ENCODE measurements at regions not wholly inside any gene's neighbourhood (a gene's known extent, or its start where the extent isn't known, plus 50 kb on each side); places are given as distances from the start of the nearest gene placed in this dataset.

DNA sequence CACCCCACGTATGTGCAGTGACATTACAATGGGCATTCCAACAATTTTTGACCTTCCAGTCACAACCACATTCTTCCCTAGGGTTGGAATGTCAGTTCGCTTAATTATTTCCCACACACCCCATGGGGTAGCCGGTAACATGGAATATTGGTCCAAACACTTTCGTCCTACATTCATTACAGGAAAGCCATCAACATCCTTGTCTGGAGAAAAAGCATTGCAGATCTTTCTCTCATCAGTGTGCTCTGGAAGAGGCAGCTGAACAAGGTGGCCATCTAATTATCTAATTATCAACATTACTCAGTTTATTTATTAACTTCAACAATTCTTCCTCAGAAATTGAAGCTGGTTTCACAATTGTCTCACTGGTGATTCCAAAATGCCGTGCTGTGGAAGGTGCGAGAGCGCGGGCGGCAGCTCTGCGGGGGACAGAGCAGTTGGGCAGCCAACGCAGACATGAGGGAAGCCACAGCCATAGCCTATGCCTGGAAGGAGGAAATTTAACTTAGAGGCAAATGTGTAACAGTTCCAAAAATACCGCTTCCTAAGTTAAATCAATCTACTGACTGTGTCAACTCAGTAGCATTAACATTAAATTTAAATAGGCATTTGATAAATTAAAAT, 1158.9 kb upstream of the EPHA6 start:
- no peak overlapping the region for H2AFZ ChIP-seq (ENCODE audit: low read length)
- H3K23ac ChIP-seq (ENCODE audit: low read depth, low read length, poor library complexity) = no peak overlapping the region
- H3K79me1 ChIP-seq (ENCODE audit: low read depth, low read length) = no peaks in the 10 kb centered on the region
- WGBS, 2 donors (ENCODE audit: extremely low coverage in 2 of 2, insufficient read length in 2 of 2, insufficient replicate concordance in 1 of 2) = no CpG with 5 or more reads among the region's 12 CpGs
- H2BK12ac ChIP-seq (ENCODE audit: low read length) = no peak overlapping the region
- no peak overlapping the region for H3K9ac ChIP-seq (ENCODE audit: low read depth, low read length, poor library complexity)
- no peak overlapping the region for H3K18ac ChIP-seq (ENCODE audit: low read length)
- no peaks in the 10 kb centered on the region for H3K9me3 ChIP-seq (replicated peaks in 1 of 2; ENCODE audit: control insufficient read depth in 2 of 2, insufficient read depth in 1 of 2, low read depth in 1 of 2, low read length in 2 of 2)
- H2AK5ac ChIP-seq (ENCODE audit: low read depth, low read length) = no peak overlapping the region
- no peak overlapping the region for H3K4me3 ChIP-seq (ENCODE audit: low read length in 2 of 2)
- no peaks in the 10 kb centered on the region for H3K4me1 ChIP-seq (ENCODE audit: control insufficient read depth in 2 of 2, insufficient read depth in 1 of 2, low read depth in 1 of 2, low read length in 2 of 2)
- no peak overlapping the region for H3K4ac ChIP-seq (ENCODE audit: low read length)
- H2BK15ac ChIP-seq (ENCODE audit: low read length) = no peak overlapping the region
- H3K27ac ChIP-seq (replicated peaks; ENCODE audit: low read length) = no peak overlapping the region
- no peak overlapping the region for H2BK120ac ChIP-seq (ENCODE audit: low read depth, low read length)
- DNase-seq (ENCODE audit: low spot score) = no peak
- H2BK5ac ChIP-seq (ENCODE audit: low read length) = no peak overlapping the region
- no peak overlapping the region for H3K14ac ChIP-seq (ENCODE audit: low read length)
- H3K27me3 ChIP-seq (ENCODE audit: control insufficient read depth in 3 of 3, insufficient read depth in 3 of 3, low read depth in 1 of 3, low read length in 3 of 3) = no peaks in the 10 kb centered on the region
- H3K36me3 ChIP-seq (replicated peaks in 1 of 2; ENCODE audit: control insufficient read depth in 2 of 2, insufficient read depth in 2 of 2, low read length in 2 of 2) = no peaks in the 10 kb centered on the region
- no peak overlapping the region for H3K4me2 ChIP-seq (ENCODE audit: insufficient read depth, low read length, poor library complexity, severe bottlenecking)
- no peak overlapping the region for H4K91ac ChIP-seq (ENCODE audit: low read depth, low read length, poor library complexity)
- no peak overlapping the region for H4K8ac ChIP-seq (ENCODE audit: low read depth, low read length)

DNA sequence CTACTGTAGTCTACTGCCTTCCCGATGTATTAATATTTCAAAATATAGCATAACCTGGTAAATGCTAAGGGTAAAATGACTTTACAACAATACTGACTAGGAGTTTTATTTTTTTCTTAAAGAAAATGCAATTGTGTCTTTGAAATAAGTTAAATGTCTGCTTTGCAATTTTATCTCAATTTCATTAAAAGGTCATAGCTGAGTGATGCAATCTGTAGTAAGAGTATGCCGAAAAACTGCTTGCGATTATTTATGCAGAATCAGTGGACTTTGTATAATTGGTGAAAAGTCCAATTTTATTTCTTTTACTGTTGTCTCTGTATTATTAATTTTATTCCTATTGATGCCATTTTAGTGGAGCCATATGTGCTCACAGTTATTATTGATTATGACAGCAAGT, 1143.6 kb upstream of the EPHA6 start:
- Histone ChIP-seq H3K79me1 (ENCODE audit: low read depth, low read length) (no peaks in the 10 kb centered on the region), H3K23ac (ENCODE audit: low read depth, low read length, poor library complexity) (no peak overlapping the region), H3K9me3 (replicated peaks in 1 of 2; ENCODE audit: control insufficient read depth in 2 of 2, insufficient read depth in 1 of 2, low read depth in 1 of 2, low read length in 2 of 2) (no peaks in the 10 kb centered on the region), H2BK12ac (ENCODE audit: low read length) (no peak overlapping the region), H4K91ac (ENCODE audit: low read depth, low read length, poor library complexity) (no peak overlapping the region), H3K18ac (ENCODE audit: low read length) (no peak overlapping the region), H3K4me1 (ENCODE audit: control insufficient read depth in 2 of 2, insufficient read depth in 1 of 2, low read depth in 1 of 2, low read length in 2 of 2) (no peaks in the 10 kb centered on the region), H2BK15ac (ENCODE audit: low read length) (no peak overlapping the region), H2BK120ac (ENCODE audit: low read depth, low read length) (no peak overlapping the region), H3K9ac (ENCODE audit: low read depth, low read length, poor library complexity) (no peak overlapping the region), H2AK5ac (ENCODE audit: low read depth, low read length) (no peak overlapping the region), H3K4me3 (ENCODE audit: low read length in 2 of 2) (no peak overlapping the region), H2BK5ac (ENCODE audit: low read length) (no peak overlapping the region), H3K4me2 (ENCODE audit: insufficient read depth, low read length, poor library complexity, severe bottlenecking) (no peak overlapping the region), H3K27ac (replicated peaks; ENCODE audit: low read length) (no peak overlapping the region), H3K27me3 (ENCODE audit: control insufficient read depth in 3 of 3, insufficient read depth in 3 of 3, low read depth in 1 of 3, low read length in 3 of 3) (no peaks in the 10 kb centered on the region), H2AFZ (ENCODE audit: low read length) (no peak overlapping the region), H3K14ac (ENCODE audit: low read length) (no peak overlapping the region), H3K4ac (ENCODE audit: low read length) (no peak overlapping the region), H4K8ac (ENCODE audit: low read depth, low read length) (no peak overlapping the region), H3K36me3 (replicated peaks in 1 of 2; ENCODE audit: control insufficient read depth in 2 of 2, insufficient read depth in 2 of 2, low read length in 2 of 2) (no peaks in the 10 kb centered on the region)
- DNase-seq (ENCODE audit: low spot score) = no peak
- WGBS, 2 donors (ENCODE audit: extremely low coverage in 2 of 2, insufficient read length in 2 of 2, insufficient replicate concordance in 1 of 2) = no CpG with 5 or more reads among the region's 3 CpGs

DNA sequence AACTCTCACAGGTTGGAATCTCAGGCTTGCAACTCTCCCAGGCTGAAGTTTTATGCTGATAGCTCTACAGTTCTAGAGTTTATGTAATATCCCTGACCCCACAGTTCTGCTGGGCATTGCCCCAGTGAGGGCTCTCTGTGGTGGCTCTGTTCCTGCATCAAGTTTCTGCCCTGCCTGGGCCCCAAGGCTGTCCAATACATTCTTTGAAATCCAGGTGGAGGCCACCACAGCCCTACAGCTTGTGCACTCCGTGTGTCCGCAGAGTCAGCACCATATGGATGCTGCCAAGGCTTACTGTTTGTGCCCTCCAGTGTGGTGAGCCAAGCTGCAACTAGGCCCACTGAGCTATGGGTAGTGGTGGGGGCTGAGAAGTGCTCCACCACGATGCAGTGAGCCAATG, 1141.2 kb upstream of the EPHA6 start:
- Histone ChIP-seq H3K9me3 (replicated peaks in 1 of 2; ENCODE audit: control insufficient read depth in 2 of 2, insufficient read depth in 1 of 2, low read depth in 1 of 2, low read length in 2 of 2) (no peaks in the 10 kb centered on the region), H3K36me3 (replicated peaks in 1 of 2; ENCODE audit: control insufficient read depth in 2 of 2, insufficient read depth in 2 of 2, low read length in 2 of 2) (no peaks in the 10 kb centered on the region), H4K8ac (ENCODE audit: low read depth, low read length) (no peak overlapping the region), H3K23ac (ENCODE audit: low read depth, low read length, poor library complexity) (no peak overlapping the region), H3K4me3 (ENCODE audit: low read length in 2 of 2) (no peak overlapping the region), H3K27ac (replicated peaks; ENCODE audit: low read length) (no peak overlapping the region), H3K9ac (ENCODE audit: low read depth, low read length, poor library complexity) (no peak overlapping the region), H2BK12ac (ENCODE audit: low read length) (no peak overlapping the region), H3K4me2 (ENCODE audit: insufficient read depth, low read length, poor library complexity, severe bottlenecking) (no peak overlapping the region), H3K79me1 (ENCODE audit: low read depth, low read length) (no peaks in the 10 kb centered on the region), H3K4me1 (ENCODE audit: control insufficient read depth in 2 of 2, insufficient read depth in 1 of 2, low read depth in 1 of 2, low read length in 2 of 2) (no peaks in the 10 kb centered on the region), H3K27me3 (ENCODE audit: control insufficient read depth in 3 of 3, insufficient read depth in 3 of 3, low read depth in 1 of 3, low read length in 3 of 3) (no peaks in the 10 kb centered on the region), H4K91ac (ENCODE audit: low read depth, low read length, poor library complexity) (no peak overlapping the region), H2BK15ac (ENCODE audit: low read length) (no peak overlapping the region), H3K14ac (ENCODE audit: low read length) (no peak overlapping the region), H3K18ac (ENCODE audit: low read length) (no peak overlapping the region), H2AFZ (ENCODE audit: low read length) (no peak overlapping the region), H2BK120ac (ENCODE audit: low read depth, low read length) (no peak overlapping the region), H2BK5ac (ENCODE audit: low read length) (no peak overlapping the region), H3K4ac (ENCODE audit: low read length) (no peak overlapping the region), H2AK5ac (ENCODE audit: low read depth, low read length) (no peak overlapping the region)
- no CpG with 5 or more reads among the region's 3 CpGs for whole genome bisulfite sequencing, 2 donors (ENCODE audit: extremely low coverage in 2 of 2, insufficient read length in 2 of 2, insufficient replicate concordance in 1 of 2)
- no peak for DNase-seq (ENCODE audit: low spot score)

DNA sequence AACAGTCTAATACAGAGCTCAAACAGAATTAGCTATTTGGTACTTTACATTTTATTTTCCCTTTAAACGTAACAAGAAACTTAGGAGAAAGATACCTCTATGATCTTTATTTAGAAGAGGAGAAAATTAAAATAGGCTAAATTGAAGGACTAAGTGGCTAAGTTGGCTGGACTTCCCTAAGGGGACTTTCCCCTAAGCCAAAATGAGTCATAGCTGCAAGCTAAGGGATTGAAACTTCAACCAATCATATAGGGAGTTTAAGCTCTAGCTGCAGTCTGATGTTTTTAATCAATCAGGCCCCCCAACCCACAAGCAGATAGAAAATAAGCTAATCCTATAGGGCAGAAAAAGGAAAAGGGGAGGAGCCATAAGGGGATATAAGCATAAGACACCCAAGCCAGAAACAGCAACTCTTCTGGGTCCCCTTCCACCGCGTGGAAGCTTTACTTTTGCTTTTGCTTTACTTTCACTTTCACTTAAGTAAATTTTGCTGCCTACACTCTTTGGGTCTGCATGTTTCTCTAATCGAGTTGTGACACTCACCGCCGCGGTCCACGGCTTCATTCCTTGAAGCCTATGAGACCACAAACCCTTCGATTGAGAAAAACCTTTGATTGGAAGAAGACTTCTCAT, 1108.5 kb upstream of the EPHA6 start:
- H3K27me3 ChIP-seq (ENCODE audit: control insufficient read depth in 3 of 3, insufficient read depth in 3 of 3, low read depth in 1 of 3, low read length in 3 of 3) = no peaks in the 10 kb centered on the region

More for the DNA sequence above, 1108.5 kb upstream of the EPHA6 start:
- Histone ChIP-seq H2BK12ac (ENCODE audit: low read length) (no peak overlapping the region), H3K4me2 (ENCODE audit: insufficient read depth, low read length, poor library complexity, severe bottlenecking) (no peak overlapping the region), H3K4ac (ENCODE audit: low read length) (no peak overlapping the region), H2AK5ac (ENCODE audit: low read depth, low read length) (no peak overlapping the region), H3K18ac (ENCODE audit: low read length) (no peak overlapping the region), H2BK120ac (ENCODE audit: low read depth, low read length) (no peak overlapping the region), H3K4me3 (ENCODE audit: low read length in 2 of 2) (no peak overlapping the region), H4K8ac (ENCODE audit: low read depth, low read length) (no peak overlapping the region), H4K91ac (ENCODE audit: low read depth, low read length, poor library complexity) (no peak overlapping the region), H3K14ac (ENCODE audit: low read length) (no peak overlapping the region), H2BK5ac (ENCODE audit: low read length) (no peak overlapping the region), H3K27ac (replicated peaks; ENCODE audit: low read length) (no peak overlapping the region), H3K36me3 (replicated peaks in 1 of 2; ENCODE audit: control insufficient read depth in 2 of 2, insufficient read depth in 2 of 2, low read length in 2 of 2) (no peaks in the 10 kb centered on the region), H2AFZ (ENCODE audit: low read length) (peak overlapping the region; percentile 61), H3K4me1 (ENCODE audit: control insufficient read depth in 2 of 2, insufficient read depth in 1 of 2, low read depth in 1 of 2, low read length in 2 of 2) (peaks cover 0 to 3% of the 10 kb centered on the region in 2 donors), H3K79me1 (ENCODE audit: low read depth, low read length) (no peaks in the 10 kb centered on the region), H2BK15ac (ENCODE audit: low read length) (no peak overlapping the region), H3K23ac (ENCODE audit: low read depth, low read length, poor library complexity) (no peak overlapping the region), H3K9ac (ENCODE audit: low read depth, low read length, poor library complexity) (no peak overlapping the region), H3K9me3 (replicated peaks in 1 of 2; ENCODE audit: control insufficient read depth in 2 of 2, insufficient read depth in 1 of 2, low read depth in 1 of 2, low read length in 2 of 2) (no peaks in the 10 kb centered on the region)
- WGBS, 2 donors (ENCODE audit: extremely low coverage in 2 of 2, insufficient read length in 2 of 2, insufficient replicate concordance in 1 of 2) = no CpG with 5 or more reads among the region's 9 CpGs
- DNase-seq (ENCODE audit: low spot score) = no peak

All from neuronal stem cell (in vitro differentiated cells).